GM12875 (cell line): ENCODE measurements at regions not wholly inside any gene's neighbourhood (a gene's known extent, or its start where the extent isn't known, plus 50 kb on each side); places are given as distances from the start of the nearest gene placed in this dataset.

Experiments
- H3K4me3 ChIP-seq: one replicate; pipeline ENCODE4 v1.5.1; 2011; ENCODE audit warnings: low read depth, low read length, control low read depth
- CTCF ChIP-seq: IDR thresholded peaks from 2 replicates; pipeline ENCODE4 v1.5.1; 2011; ENCODE audit warnings: low read depth, mild to moderate bottlenecking, control low read depth, inconsistent platforms, low read length, moderate library complexity, borderline replicate concordance; ENCODE audit not compliant: insufficient read depth

DNA sequence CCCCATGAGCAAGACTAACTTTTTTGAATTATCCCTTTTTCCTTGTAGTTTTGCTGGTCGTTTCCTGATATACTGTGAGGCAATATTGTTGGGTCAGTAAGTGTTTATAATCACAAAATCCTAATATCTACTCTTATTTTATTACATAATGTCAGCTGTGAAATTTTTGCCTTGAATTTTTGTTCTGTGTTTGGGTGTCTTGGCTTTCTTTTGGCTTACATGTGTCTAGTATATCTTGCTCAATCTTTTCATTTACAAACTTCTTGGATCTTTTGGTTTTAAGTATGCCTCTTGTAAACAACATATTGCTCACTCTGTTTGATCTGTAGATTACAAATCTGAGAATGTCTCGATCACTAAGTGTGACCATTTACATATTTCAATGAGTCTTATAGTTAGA, 330.3 kb upstream of the ARGLU1 start:
- no peak overlapping the region for H3K4me3 ChIP-seq
- TF ChIP-seq CTCF, result no peak

DNA sequence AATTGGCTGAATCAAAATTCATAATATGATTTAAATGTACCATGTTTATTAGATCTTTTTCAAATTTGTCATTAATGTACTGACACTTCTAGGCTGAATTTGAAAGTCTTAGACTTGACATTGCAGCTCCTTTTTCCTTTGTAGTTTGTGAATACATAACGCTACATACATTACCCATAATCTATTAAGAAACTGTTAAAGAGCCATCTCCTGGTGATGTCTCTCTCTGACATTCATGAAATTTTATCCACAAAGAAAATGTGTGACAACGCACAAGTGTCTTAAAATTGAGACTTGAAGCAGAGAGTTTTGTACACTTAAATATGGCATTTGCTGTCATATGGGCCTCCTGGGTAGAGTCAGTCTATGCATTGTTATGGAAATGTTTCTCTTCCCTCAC, 320.2 kb upstream of the ARGLU1 start:
- no peak for TF ChIP-seq CTCF
- H3K4me3 ChIP-seq, result no peak overlapping the region

- TF ChIP-seq CTCF, result no peak
Observed at GRCh38 chr13:106887686-106888085, 319.7 kb upstream of the ARGLU1 start.

GRCh38 chr13:106883976-106884375, 316.0 kb upstream of the ARGLU1 start:
- no peak overlapping the region for H3K4me3 ChIP-seq
- TF ChIP-seq CTCF, result no peak

More at GRCh38 chr13:106887686-106888085, 319.7 kb upstream of the ARGLU1 start:
- H3K4me3 ChIP-seq, result no peak overlapping the region

- H3K4me3 ChIP-seq, result no peak overlapping the region
- TF ChIP-seq CTCF, result no peak
Observed at GRCh38 chr13:106882246-106882645, 314.3 kb upstream of the ARGLU1 start.

- no peak overlapping the region for H3K4me3 ChIP-seq
- TF ChIP-seq CTCF, result no peak
Observed at GRCh38 chr13:106879806-106880205, 311.9 kb upstream of the ARGLU1 start.

DNA sequence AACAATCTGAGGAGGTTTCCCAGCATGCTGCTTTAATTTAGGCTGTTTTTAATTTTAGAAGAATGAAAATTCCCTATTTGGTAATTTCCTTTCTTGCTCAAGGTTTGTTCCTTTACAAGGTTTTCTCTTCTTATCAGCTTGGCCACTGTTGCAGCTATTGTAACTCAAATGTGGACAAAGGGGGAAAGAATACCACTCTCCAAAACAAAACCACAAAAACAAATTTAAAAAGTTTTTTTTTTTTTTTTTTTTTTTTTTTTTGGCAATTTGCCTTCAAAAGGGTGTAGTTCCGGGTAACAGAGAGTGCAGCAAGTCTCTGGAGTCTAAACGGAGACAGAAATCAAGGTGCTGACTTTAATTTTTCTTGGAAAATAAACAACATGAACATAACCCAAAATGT, 306.4 kb upstream of the ARGLU1 start:
- TF ChIP-seq CTCF, result no peak
- H3K4me3 ChIP-seq, result no peak overlapping the region
